HepG2 (cell line): ENCODE measurements at regions not wholly inside any gene's neighbourhood (a gene's known extent, or its start where the extent isn't known, plus 50 kb on each side); places are given as distances from the start of the nearest gene placed in this dataset.

Experiments
- ATAC-seq: fragments of 200-7000 bp; cut with Tn5 transposase; 3 replicates; pipeline ENCODE4 v1.9.1; 2020; ENCODE audit warnings: mild to moderate bottlenecking, moderate library complexity
- BruUV-seq: library from RNA; stranded (reverse); fragments of 400-500 nt; replicated peaks from 2 replicates; lab custom pipeline; 2021; lab: Mats Ljungman, UMichigan
- CTCF ChIA-PET: fragments of 300-600 bp; formaldehyde crosslinking; extraction: SDS; loops from one replicate; lab custom pipeline; 2021; ENCODE audit warnings: low total read pairs, inconsistent platforms, low intra/inter-chr PET ratio; lab: Yijun Ruan, JAX
- POLR2A ChIA-PET: fragments of 350-600 bp; sonication (Branson Sonifier 250); formaldehyde crosslinking; loops from one replicate; lab custom pipeline; 2020; ENCODE audit warnings: antibody characterized with exemption, inconsistent platforms; lab: Yijun Ruan, JAX
- DNase-seq: peaks from one replicate; pipeline ENCODE4 v3.0.0-alpha.2; 2015; ENCODE audit warnings: low spot score
- FAIRE-seq: peaks from 3 replicates; lab custom pipeline; 2011; peaks lifted over from hg19 to GRCh38; lab: Jason Lieb, UNC
- H2AFZ ChIP-seq: one replicate; pipeline ENCODE4 v1.6.1; 2011; ENCODE audit warnings: low read length, inconsistent platforms
- H3K27ac ChIP-seq: fragments of 300-600 bp; 3 replicates; pipeline ENCODE4 v1.8.0; 2011; ENCODE audit warnings: mixed run types, mild to moderate bottlenecking, mixed read lengths, low read length, inconsistent platforms; ENCODE audit not compliant: insufficient read depth; ENCODE audit errors: extremely low read length
- H3K27me3 ChIP-seq, 2 experiments: fragments of 200-600 bp in 1 of 2; 2 replicates in 1 of 2; 3 replicates in 1 of 2; pipeline versions ENCODE4 v1.6.0 to v1.8.0; 2011; ENCODE audit warnings: low read length in 2 of 2, mild to moderate bottlenecking in 2 of 2, moderate library complexity in 2 of 2, inconsistent platforms in 1 of 2; ENCODE audit not compliant: insufficient read depth in 2 of 2, control insufficient read depth in 1 of 2
- H3K36me3 ChIP-seq, 2 experiments: fragments of 200-600 bp in 1 of 2; replicated peaks in 1 of 2; 2 replicates in 1 of 2; 3 replicates in 1 of 2; pipeline versions ENCODE4 v1.5.1 to v1.8.0; 2011; ENCODE audit warnings: low read length in 2 of 2, inconsistent platforms in 1 of 2; ENCODE audit not compliant: insufficient read depth in 2 of 2, control insufficient read depth in 1 of 2
- H3K4me1 ChIP-seq: 2 replicates; pipeline ENCODE4 v1.5.1; 2012; ENCODE audit warnings: low read length, inconsistent platforms; ENCODE audit not compliant: insufficient read depth
- H3K4me2 ChIP-seq: 2 replicates; pipeline ENCODE4 v1.6.0; 2011; ENCODE audit warnings: low read depth, low read length, inconsistent platforms
- H3K4me3 ChIP-seq, 3 experiments: fragments of 200-600 bp in 1 of 3; sonication (generic), shearing (Covaris generic) in 1 of 3; replicated peaks in 1 of 3; 2 replicates each; pipeline ENCODE4 v1.5.1; 2011 to 2016; ENCODE audit warnings: low read length in 3 of 3, inconsistent platforms in 2 of 3, low read depth in 2 of 3, mild to moderate bottlenecking in 2 of 3, control low read depth in 1 of 3, mixed read lengths in 1 of 3; ENCODE audit not compliant: insufficient read depth in 1 of 3
- H3K79me2 ChIP-seq: one replicate; pipeline ENCODE4 v1.6.1; 2011; ENCODE audit warnings: low read length, inconsistent platforms; ENCODE audit not compliant: insufficient read depth
- H3K9ac ChIP-seq: 2 replicates; pipeline ENCODE4 v1.6.0; 2011; ENCODE audit warnings: mild to moderate bottlenecking, low read depth, low read length, inconsistent platforms; ENCODE audit not compliant: insufficient read depth
- H3K9me3 ChIP-seq: 2 replicates; pipeline ENCODE4 v1.5.1; 2012; ENCODE audit warnings: mild to moderate bottlenecking, low read length
- H4K20me1 ChIP-seq: 2 replicates; pipeline ENCODE4 v1.6.0; 2011; ENCODE audit warnings: inconsistent platforms, mild to moderate bottlenecking, low read length, moderate library complexity; ENCODE audit not compliant: insufficient read depth
- CC2D1A ChIP-seq: sonication (generic); formaldehyde crosslinking; IDR thresholded peaks from 2 replicates; pipeline ENCODE4 v1.8.1; 2023; ENCODE audit warnings: mild to moderate bottlenecking, missing genetic modification reagents
- HNF4G ChIP-seq, 2 experiments: sonication (generic) in 1 of 2; formaldehyde crosslinking in 1 of 2; IDR thresholded peaks; 2 replicates each; pipeline versions ENCODE4 v1.4.0 to v1.6.1; 2011 to 2020; ENCODE audit warnings: borderline replicate concordance in 2 of 2, low read depth in 2 of 2, mild to moderate bottlenecking in 2 of 2, low read length in 1 of 2, missing genetic modification reagents in 1 of 2, moderate library complexity in 1 of 2
- NFKBIZ ChIP-seq: IDR thresholded peaks from 2 replicates; pipeline ENCODE4 v1.6.1; 2018; ENCODE audit warnings: missing genetic modification reagents, missing compliant biosample characterization
- NFRKB ChIP-seq: fragments of 450-650 bp; IDR thresholded peaks from 2 replicates; pipeline ENCODE4 v1.6.1; 2017
- PTBP1 ChIP-seq: fragments of 200-400 bp; formaldehyde crosslinking; IDR thresholded peaks from 2 replicates; pipeline ENCODE4 v1.6.1; 2018; ENCODE audit warnings: low read length, low read depth; ENCODE audit not compliant: poor library complexity, severe bottlenecking
- SMARCE1 ChIP-seq: fragments of 450-650 bp; IDR thresholded peaks from 2 replicates; pipeline ENCODE4 v1.6.1; 2017; ENCODE audit warnings: borderline replicate concordance
- TAF15 ChIP-seq: fragments of 200-400 bp; formaldehyde crosslinking; IDR thresholded peaks from one replicate; pipeline ENCODE4 v1.6.1; 2018; ENCODE audit warnings: mild to moderate bottlenecking, low read depth, low read length; ENCODE audit not compliant: poor library complexity, severe bottlenecking
- TBL1XR1 ChIP-seq: fragments of 150-350 bp; IDR thresholded peaks from 2 replicates; pipeline ENCODE4 v1.6.1; 2014; ENCODE audit warnings: borderline replicate concordance, low read length; ENCODE audit not compliant: partially characterized antibody
- TRIM24 ChIP-seq: sonication (generic); formaldehyde crosslinking; IDR thresholded peaks from 2 replicates; pipeline ENCODE4 v1.8.0; 2022; ENCODE audit warnings: mild to moderate bottlenecking, missing genetic modification reagents
- ZNF274 ChIP-seq: sonication (generic); formaldehyde crosslinking; IDR thresholded peaks from 2 replicates; pipeline ENCODE4 v1.5.1; 2020; ENCODE audit warnings: mild to moderate bottlenecking, missing genetic modification reagents
- ZNF510 ChIP-seq: sonication (generic); formaldehyde crosslinking; IDR thresholded peaks from 2 replicates; pipeline ENCODE4 v1.4.0; 2020; ENCODE audit warnings: low read depth, mild to moderate bottlenecking, missing genetic modification reagents
- ZNF605 ChIP-seq: sonication (generic); formaldehyde crosslinking; IDR thresholded peaks from 2 replicates; pipeline ENCODE4 v1.8.0; 2022; ENCODE audit warnings: mild to moderate bottlenecking, missing genetic modification reagents
- ZSCAN12 ChIP-seq: sonication (generic); formaldehyde crosslinking; IDR thresholded peaks from 2 replicates; pipeline ENCODE4 v1.9.0; 2021; ENCODE audit warnings: mild to moderate bottlenecking, missing genetic modification reagents
- WGBS: methylation state at CpG from one replicate; pipeline ENCODE4 v1.1.6; 2017; ENCODE audit warnings: low lambda C conversion rate; 5-methylcytosine and 5-hydroxymethylcytosine counted together
- in situ Hi-C: cut with HindIII; loops from 2 replicates; pipeline ENCODE4 v1.10.0; 2017; ENCODE audit warnings: low pct_unique_long_range_greater_than_20kb; ENCODE audit not compliant: extremely low pct_ligation_motif_present
- intact Hi-C: fragments of 100-400 bp; cut with micrococcal nuclease; formaldehyde crosslinking; loops from one replicate; pipeline ENCODE4 v1.10.0; 2022; ENCODE audit not compliant: unreplicated experiment

DNA sequence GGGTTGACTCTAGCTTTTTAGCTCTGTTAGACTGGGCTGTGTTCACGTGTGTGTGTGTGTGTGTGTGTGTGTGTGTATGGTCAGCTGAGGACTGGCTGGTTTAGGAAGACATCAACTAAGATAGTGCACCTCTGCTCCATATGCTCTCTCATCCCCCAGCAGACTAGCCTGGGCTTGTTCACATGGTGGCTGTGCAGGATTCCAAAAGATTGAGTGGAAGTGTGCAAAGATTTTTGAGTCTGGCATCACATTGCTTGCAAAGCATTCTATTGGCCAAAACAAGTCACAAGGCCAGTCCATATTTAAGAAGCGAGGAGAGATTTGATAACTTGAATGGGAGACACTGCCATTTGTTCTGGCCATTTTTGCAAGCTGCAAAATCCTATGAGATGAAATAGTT is 79.7 kb upstream of the C11orf87 start (continued):
- TF ChIP-seq ZNF510 (CRISPR knock-in tag), result no peak
- TF ChIP-seq TBL1XR1, result no peak
- no peak for TF ChIP-seq ZSCAN12 (CRISPR knock-in tag)
- TF ChIP-seq TRIM24 (CRISPR knock-in tag), result no peak

DNA sequence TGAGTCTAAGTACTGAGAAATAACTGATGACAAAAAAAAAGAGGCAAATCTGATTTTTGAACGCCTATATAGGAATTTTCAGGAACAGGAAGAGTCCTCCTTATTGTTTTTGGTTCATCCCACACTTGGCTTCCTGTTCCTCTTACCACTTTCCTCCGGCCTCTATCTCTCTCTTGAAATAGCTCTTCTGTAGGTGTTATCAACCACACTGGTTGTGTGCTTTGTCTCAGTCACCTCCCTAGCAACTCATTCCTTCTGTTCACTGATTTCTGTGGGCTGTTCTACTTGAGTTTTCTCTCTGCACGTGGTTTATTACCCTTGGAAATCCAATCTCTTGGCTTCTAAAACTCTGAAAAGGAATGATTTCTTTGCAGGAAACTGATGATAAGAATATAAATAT is 78.7 kb upstream of the C11orf87 start:
- H3K27me3 ChIP-seq, result no peaks in the 10 kb centered on the region
- 1% methylated on average over 3 of the region's 3 CpGs for WGBS
- H3K79me2 ChIP-seq, result no peaks in the 10 kb centered on the region
- TF ChIP-seq PTBP1 (no peak), TAF15 (no peak), SMARCE1 (no peak), HNF4G (IDR thresholded peaks at IDR 0.05; ENCODE audit: borderline replicate concordance, low read depth, low read length) (no peak), HNF4G (CRISPR knock-in tag; IDR thresholded peaks at IDR 0.05; ENCODE audit: borderline replicate concordance, low read depth) (no peak), CC2D1A (CRISPR knock-in tag) (no peak), ZNF274 (no peak), NFRKB (no peak), NFKBIZ (CRISPR knock-in tag) (no peak), ZNF605 (no peak)
- no peak overlapping the region for H3K4me3 ChIP-seq
- H3K4me1 ChIP-seq, result no peaks in the 10 kb centered on the region
- no peaks in the 10 kb centered on the region for H4K20me1 ChIP-seq
- intact Hi-C loops (no loop called here), in situ Hi-C loops (no loop called here)
- CTCF ChIA-PET, result no interaction called here
- POLR2A ChIA-PET, result no interaction called here
- H3K4me2 ChIP-seq, result no peak overlapping the region
- FAIRE-seq, result no peak
- no peak overlapping the region for H2AFZ ChIP-seq
- no peak for DNase-seq
- no peak overlapping the region for H3K9ac ChIP-seq
- H3K27ac ChIP-seq, result no peak overlapping the region
- H3K36me3 ChIP-seq, result no peaks in the 10 kb centered on the region
- BruUV-seq, result no TSS peak
- no peaks in the 10 kb centered on the region for H3K9me3 ChIP-seq
- no peak for ATAC-seq
